NCI-H2029 treated with DMSO at 0.1 percent for 48 hours (cell line): ENCODE measurements at regions not wholly inside any gene's neighbourhood (a gene's known extent, or its start where the extent isn't known, plus 50 kb on each side); places are given as distances from the start of the nearest gene placed in this dataset.

Experiments
- DNase-seq: peaks from one replicate; lab custom pipeline; 2025; lab: John Stamatoyannopoulos, UW

- DNase-seq = no peak
Observed at GRCh38 chr1:60343736-60344135, 270.2 kb upstream of the C1orf87 start.

GRCh38 chr1:60342569-60342968 lies 269.0 kb upstream of the C1orf87 start:
- DNase-seq = no peak

- no peak for DNase-seq
Observed at GRCh38 chr1:60341274-60341673, 267.7 kb upstream of the C1orf87 start.

GRCh38 chr1:60331647-60332046 lies 258.1 kb upstream of the C1orf87 start:
- DNase-seq = no peak

- no peak for DNase-seq
Observed at GRCh38 chr1:60329651-60330050, 256.1 kb upstream of the C1orf87 start.

GRCh38 chr1:60311838-60312237 lies 238.3 kb upstream of the C1orf87 start:
- no peak for DNase-seq

- DNase-seq = no peak
Observed at GRCh38 chr1:60299581-60299980, 226.0 kb upstream of the C1orf87 start.

- DNase-seq = no peak
Observed at GRCh38 chr1:60298290-60298689, 224.7 kb upstream of the C1orf87 start.

GRCh38 chr1:60296794-60297193 lies 223.2 kb upstream of the C1orf87 start:
- DNase-seq = no peak

- DNase-seq = no peak
Observed at GRCh38 chr1:60292140-60292539, 218.6 kb upstream of the C1orf87 start.

- no peak for DNase-seq
Observed at GRCh38 chr1:60290393-60290792, 216.8 kb upstream of the C1orf87 start.

- no peak for DNase-seq
Observed at GRCh38 chr1:60287536-60287935, 214.0 kb upstream of the C1orf87 start.

GRCh38 chr1:60283690-60284089 lies 210.1 kb upstream of the C1orf87 start:
- DNase-seq = no peak

- peak; percentile 93 for DNase-seq
Observed at GRCh38 chr1:60281360-60281932, 207.9 kb upstream of the C1orf87 start.

- DNase-seq = peak; percentile 83
Observed at GRCh38 chr1:60280819-60281218, 207.2 kb upstream of the C1orf87 start.

- peak; percentile 67 for DNase-seq
Observed at GRCh38 chr1:60280256-60280655, 206.7 kb upstream of the C1orf87 start.

- no peak for DNase-seq
Observed at GRCh38 chr1:60279798-60280197, 206.2 kb upstream of the C1orf87 start.

- DNase-seq = peak; percentile 98
Observed at GRCh38 chr1:60277269-60277668, 203.7 kb upstream of the C1orf87 start.

GRCh38 chr1:60274422-60275290 lies 201.1 kb upstream of the C1orf87 start:
- DNase-seq = peak; percentile 79

GRCh38 chr1:60273185-60273584 lies 199.6 kb upstream of the C1orf87 start:
- DNase-seq = no peak

- no peak for DNase-seq
Observed at GRCh38 chr1:60271041-60271440, 197.5 kb upstream of the C1orf87 start.

- DNase-seq = no peak
Observed at GRCh38 chr1:60268451-60268850, 194.9 kb upstream of the C1orf87 start.
